GM23338 (cell line): ENCODE measurements at regions not wholly inside any gene's neighbourhood (a gene's known extent, or its start where the extent isn't known, plus 50 kb on each side); places are given as distances from the start of the nearest gene placed in this dataset.

ENCODE experiments used
- ATAC-seq: fragments of 200-7000 bp; cut with Tn5 transposase; 3 replicates; pipeline ENCODE4 v1.9.1; 2020
- DNase-seq: peaks from one replicate; pipeline ENCODE4 v3.0.0-alpha.2; 2015; ENCODE audit warnings: low spot score
- H2AFZ ChIP-seq: fragments of 200-600 bp; sonication (generic); 2 replicates; pipeline ENCODE4 v1.8.0; 2016; ENCODE audit warnings: antibody characterized with exemption, mild to moderate bottlenecking, moderate library complexity
- H3F3A ChIP-seq: fragments of 200-600 bp; sonication (generic); replicated peaks from 2 replicates; pipeline ENCODE4 v1.8.0; 2017; ENCODE audit warnings: antibody characterized with exemption, mixed run types, low read depth
- H3K27ac ChIP-seq: fragments of 200-600 bp; sonication (generic); 2 replicates; pipeline ENCODE4 v1.6.1; 2016; ENCODE audit warnings: low read depth
- H3K27me3 ChIP-seq: fragments of 200-600 bp; sonication (generic); 2 replicates; pipeline ENCODE4 v1.8.0; 2016; ENCODE audit warnings: mild to moderate bottlenecking, mixed run types, moderate library complexity; ENCODE audit not compliant: insufficient read depth
- H3K36me3 ChIP-seq: fragments of 200-600 bp; sonication (generic); 2 replicates; pipeline ENCODE4 v1.8.0; 2016; ENCODE audit warnings: mild to moderate bottlenecking; ENCODE audit not compliant: insufficient read depth
- H3K4me1 ChIP-seq: fragments of 200-600 bp; sonication (generic); 2 replicates; pipeline ENCODE4 v1.8.0; 2016; ENCODE audit warnings: mild to moderate bottlenecking, moderate library complexity; ENCODE audit not compliant: insufficient read depth
- H3K4me2 ChIP-seq: fragments of 200-600 bp; sonication (generic); 2 replicates; pipeline ENCODE4 v1.7.1; 2017; ENCODE audit warnings: mixed run types
- H3K4me3 ChIP-seq: fragments of 200-600 bp; sonication (generic); 2 replicates; pipeline ENCODE4 v1.6.1; 2016; ENCODE audit warnings: mixed run types
- H3K79me2 ChIP-seq: fragments of 200-600 bp; sonication (generic); replicated peaks from 2 replicates; pipeline ENCODE4 v1.8.0; 2017; ENCODE audit warnings: mild to moderate bottlenecking; ENCODE audit not compliant: insufficient read depth
- H3K9me2 ChIP-seq: fragments of 200-600 bp; sonication (generic); 2 replicates; pipeline ENCODE4 v1.8.0; 2017; ENCODE audit not compliant: insufficient read depth
- H4K20me1 ChIP-seq: fragments of 200-600 bp; sonication (generic); replicated peaks from 2 replicates; pipeline ENCODE4 v1.8.0; 2017; ENCODE audit warnings: mild to moderate bottlenecking; ENCODE audit not compliant: insufficient read depth
- H3K27ac Mint-ChIP-seq: 2 replicates; pipeline ENCODE4 v1.8.0; 2020; ENCODE audit warnings: inconsistent platforms, mild to moderate bottlenecking, moderate library complexity, mixed read lengths
- H3K27me3 Mint-ChIP-seq: 3 replicates; pipeline ENCODE4 v1.8.0; 2022; ENCODE audit warnings: low read depth, mild to moderate bottlenecking, moderate library complexity, mixed read lengths, inconsistent platforms; ENCODE audit not compliant: insufficient read depth, poor library complexity
- H3K36me3 Mint-ChIP-seq: 3 replicates; pipeline ENCODE4 v1.8.0; 2021; ENCODE audit warnings: low read depth, mild to moderate bottlenecking, inconsistent platforms, moderate library complexity, mixed read lengths
- H3K4me1 Mint-ChIP-seq: 3 replicates; pipeline ENCODE4 v1.8.0; 2020; ENCODE audit warnings: mild to moderate bottlenecking, inconsistent platforms, mixed read lengths
- H3K4me3 Mint-ChIP-seq: 3 replicates; pipeline ENCODE4 v1.8.0; 2021; ENCODE audit warnings: moderate library complexity, mild to moderate bottlenecking, inconsistent platforms, mixed read lengths
- H3K9me3 Mint-ChIP-seq: 3 replicates; pipeline ENCODE4 v1.8.0; 2020; ENCODE audit warnings: moderate library complexity, mild to moderate bottlenecking, inconsistent platforms, mixed read lengths
- EZH2phosphoT487 ChIP-seq: fragments of 200-600 bp; sonication (generic); IDR thresholded peaks from one replicate; pipeline ENCODE4 v1.8.1; 2018; ENCODE audit warnings: antibody characterized with exemption; ENCODE audit not compliant: unreplicated experiment
- NANOG ChIP-seq: IDR thresholded peaks from 2 replicates; pipeline ENCODE4 v1.6.1; 2016; ENCODE audit warnings: antibody characterized with exemption, borderline replicate concordance
- STAT1 ChIP-seq: IDR thresholded peaks from one replicate; pipeline ENCODE4 v1.6.1; 2016; ENCODE audit warnings: antibody characterized with exemption; ENCODE audit not compliant: unreplicated experiment
- TF ChIP-seq, protein P1 (sequence below): IDR thresholded peaks from one replicate; pipeline ENCODE4 v1.6.1; 2018; ENCODE audit warnings: antibody characterized with exemption; ENCODE audit not compliant: unreplicated experiment
- TF ChIP-seq, protein P2 (sequence below): fragments of 250-450 bp; sonication (Bioruptor Pico); IDR thresholded peaks from 2 replicates; pipeline ENCODE4 v1.5.0; 2020; ENCODE audit warnings: mild to moderate bottlenecking, moderate library complexity
- TF ChIP-seq, protein P3 (sequence below): IDR thresholded peaks from 2 replicates; pipeline ENCODE4 v1.6.1; 2016; ENCODE audit warnings: antibody characterized with exemption

DNA sequence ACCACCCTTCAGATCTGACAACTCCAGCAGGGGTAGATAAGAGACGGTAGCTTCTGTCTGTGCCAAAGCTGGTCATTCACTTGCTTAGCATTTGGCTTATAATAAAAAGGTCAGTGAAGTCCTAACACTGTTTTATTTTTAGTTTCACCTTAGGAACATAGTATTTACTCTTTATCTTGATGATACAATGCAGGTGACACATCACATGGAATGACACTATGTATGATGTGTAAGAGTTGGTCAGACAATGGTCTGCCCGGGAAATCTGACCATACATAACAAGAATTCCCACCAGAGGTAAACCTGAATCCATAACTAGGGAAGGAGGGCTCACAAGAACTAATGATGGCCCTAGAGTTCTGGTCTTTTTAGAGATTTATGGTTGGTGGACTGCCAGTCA lies 66.6 kb downstream of the IFNG start:
- Mint-ChIP-seq H3K9me3 (peaks cover 13% of the 10 kb centered on the region), H3K27ac (no peak overlapping the region), H3K4me3 (no peak overlapping the region), H3K4me1 (no peaks in the 10 kb centered on the region), H3K36me3 (peaks cover 4% of the 10 kb centered on the region; the same call in 1 of the 3 replicates), H3K27me3 (no peaks in the 10 kb centered on the region)
- H3K79me2 ChIP-seq: no peaks in the 10 kb centered on the region
- H3K4me3 ChIP-seq: no peak overlapping the region
- ATAC-seq (no peak), DNase-seq (no peak)
- H3K36me3 ChIP-seq: no peaks in the 10 kb centered on the region
- no peaks in the 10 kb centered on the region for H4K20me1 ChIP-seq
- H3K9me2 ChIP-seq: 0 out of 2 replicates have a peak, but pooled peaks cover 3% of the 10 kb centered on the region
- H3K27ac ChIP-seq: no peak overlapping the region
- no peaks in the 10 kb centered on the region for H3K27me3 ChIP-seq
- no peak overlapping the region for H3K4me2 ChIP-seq
- no peak overlapping the region for H2AFZ ChIP-seq
- no peaks in the 10 kb centered on the region for H3F3A ChIP-seq
- TF ChIP-seq STAT1 (no peak), NANOG (no peak), EZH2phosphoT487 (no peak)
- TF ChIP-seq, protein P1, sequence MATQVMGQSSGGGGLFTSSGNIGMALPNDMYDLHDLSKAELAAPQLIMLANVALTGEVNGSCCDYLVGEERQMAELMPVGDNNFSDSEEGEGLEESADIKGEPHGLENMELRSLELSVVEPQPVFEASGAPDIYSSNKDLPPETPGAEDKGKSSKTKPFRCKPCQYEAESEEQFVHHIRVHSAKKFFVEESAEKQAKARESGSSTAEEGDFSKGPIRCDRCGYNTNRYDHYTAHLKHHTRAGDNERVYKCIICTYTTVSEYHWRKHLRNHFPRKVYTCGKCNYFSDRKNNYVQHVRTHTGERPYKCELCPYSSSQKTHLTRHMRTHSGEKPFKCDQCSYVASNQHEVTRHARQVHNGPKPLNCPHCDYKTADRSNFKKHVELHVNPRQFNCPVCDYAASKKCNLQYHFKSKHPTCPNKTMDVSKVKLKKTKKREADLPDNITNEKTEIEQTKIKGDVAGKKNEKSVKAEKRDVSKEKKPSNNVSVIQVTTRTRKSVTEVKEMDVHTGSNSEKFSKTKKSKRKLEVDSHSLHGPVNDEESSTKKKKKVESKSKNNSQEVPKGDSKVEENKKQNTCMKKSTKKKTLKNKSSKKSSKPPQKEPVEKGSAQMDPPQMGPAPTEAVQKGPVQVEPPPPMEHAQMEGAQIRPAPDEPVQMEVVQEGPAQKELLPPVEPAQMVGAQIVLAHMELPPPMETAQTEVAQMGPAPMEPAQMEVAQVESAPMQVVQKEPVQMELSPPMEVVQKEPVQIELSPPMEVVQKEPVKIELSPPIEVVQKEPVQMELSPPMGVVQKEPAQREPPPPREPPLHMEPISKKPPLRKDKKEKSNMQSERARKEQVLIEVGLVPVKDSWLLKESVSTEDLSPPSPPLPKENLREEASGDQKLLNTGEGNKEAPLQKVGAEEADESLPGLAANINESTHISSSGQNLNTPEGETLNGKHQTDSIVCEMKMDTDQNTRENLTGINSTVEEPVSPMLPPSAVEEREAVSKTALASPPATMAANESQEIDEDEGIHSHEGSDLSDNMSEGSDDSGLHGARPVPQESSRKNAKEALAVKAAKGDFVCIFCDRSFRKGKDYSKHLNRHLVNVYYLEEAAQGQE: no peak
- TF ChIP-seq, protein P2, sequence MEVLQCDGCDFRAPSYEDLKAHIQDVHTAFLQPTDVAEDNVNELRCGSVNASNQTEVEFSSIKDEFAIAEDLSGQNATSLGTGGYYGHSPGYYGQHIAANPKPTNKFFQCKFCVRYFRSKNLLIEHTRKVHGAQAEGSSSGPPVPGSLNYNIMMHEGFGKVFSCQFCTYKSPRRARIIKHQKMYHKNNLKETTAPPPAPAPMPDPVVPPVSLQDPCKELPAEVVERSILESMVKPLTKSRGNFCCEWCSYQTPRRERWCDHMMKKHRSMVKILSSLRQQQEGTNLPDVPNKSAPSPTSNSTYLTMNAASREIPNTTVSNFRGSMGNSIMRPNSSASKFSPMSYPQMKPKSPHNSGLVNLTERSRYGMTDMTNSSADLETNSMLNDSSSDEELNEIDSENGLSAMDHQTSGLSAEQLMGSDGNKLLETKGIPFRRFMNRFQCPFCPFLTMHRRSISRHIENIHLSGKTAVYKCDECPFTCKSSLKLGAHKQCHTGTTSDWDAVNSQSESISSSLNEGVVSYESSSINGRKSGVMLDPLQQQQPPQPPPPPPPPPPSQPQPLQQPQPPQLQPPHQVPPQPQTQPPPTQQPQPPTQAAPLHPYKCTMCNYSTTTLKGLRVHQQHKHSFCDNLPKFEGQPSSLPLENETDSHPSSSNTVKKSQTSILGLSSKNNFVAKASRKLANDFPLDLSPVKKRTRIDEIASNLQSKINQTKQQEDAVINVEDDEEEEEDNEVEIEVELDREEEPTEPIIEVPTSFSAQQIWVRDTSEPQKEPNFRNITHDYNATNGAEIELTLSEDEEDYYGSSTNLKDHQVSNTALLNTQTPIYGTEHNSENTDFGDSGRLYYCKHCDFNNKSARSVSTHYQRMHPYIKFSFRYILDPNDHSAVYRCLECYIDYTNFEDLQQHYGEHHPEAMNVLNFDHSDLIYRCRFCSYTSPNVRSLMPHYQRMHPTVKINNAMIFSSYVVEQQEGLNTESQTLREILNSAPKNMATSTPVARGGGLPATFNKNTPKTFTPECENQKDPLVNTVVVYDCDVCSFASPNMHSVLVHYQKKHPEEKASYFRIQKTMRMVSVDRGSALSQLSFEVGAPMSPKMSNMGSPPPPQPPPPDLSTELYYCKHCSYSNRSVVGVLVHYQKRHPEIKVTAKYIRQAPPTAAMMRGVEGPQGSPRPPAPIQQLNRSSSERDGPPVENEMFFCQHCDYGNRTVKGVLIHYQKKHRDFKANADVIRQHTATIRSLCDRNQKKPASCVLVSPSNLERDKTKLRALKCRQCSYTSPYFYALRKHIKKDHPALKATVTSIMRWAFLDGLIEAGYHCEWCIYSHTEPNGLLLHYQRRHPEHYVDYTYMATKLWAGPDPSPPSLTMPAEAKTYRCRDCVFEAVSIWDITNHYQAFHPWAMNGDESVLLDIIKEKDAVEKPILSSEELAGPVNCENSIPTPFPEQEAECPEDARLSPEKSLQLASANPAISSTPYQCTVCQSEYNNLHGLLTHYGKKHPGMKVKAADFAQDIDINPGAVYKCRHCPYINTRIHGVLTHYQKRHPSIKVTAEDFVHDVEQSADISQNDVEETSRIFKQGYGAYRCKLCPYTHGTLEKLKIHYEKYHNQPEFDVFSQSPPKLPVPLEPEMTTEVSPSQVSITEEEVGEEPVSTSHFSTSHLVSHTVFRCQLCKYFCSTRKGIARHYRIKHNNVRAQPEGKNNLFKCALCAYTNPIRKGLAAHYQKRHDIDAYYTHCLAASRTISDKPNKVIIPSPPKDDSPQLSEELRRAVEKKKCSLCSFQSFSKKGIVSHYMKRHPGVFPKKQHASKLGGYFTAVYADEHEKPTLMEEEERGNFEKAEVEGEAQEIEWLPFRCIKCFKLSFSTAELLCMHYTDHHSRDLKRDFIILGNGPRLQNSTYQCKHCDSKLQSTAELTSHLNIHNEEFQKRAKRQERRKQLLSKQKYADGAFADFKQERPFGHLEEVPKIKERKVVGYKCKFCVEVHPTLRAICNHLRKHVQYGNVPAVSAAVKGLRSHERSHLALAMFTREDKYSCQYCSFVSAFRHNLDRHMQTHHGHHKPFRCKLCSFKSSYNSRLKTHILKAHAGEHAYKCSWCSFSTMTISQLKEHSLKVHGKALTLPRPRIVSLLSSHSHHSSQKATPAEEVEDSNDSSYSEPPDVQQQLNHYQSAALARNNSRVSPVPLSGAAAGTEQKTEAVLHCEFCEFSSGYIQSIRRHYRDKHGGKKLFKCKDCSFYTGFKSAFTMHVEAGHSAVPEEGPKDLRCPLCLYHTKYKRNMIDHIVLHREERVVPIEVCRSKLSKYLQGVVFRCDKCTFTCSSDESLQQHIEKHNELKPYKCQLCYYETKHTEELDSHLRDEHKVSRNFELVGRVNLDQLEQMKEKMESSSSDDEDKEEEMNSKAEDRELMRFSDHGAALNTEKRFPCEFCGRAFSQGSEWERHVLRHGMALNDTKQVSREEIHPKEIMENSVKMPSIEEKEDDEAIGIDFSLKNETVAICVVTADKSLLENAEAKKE (CRISPR knock-in tag): no peak
- TF ChIP-seq, protein P3, sequence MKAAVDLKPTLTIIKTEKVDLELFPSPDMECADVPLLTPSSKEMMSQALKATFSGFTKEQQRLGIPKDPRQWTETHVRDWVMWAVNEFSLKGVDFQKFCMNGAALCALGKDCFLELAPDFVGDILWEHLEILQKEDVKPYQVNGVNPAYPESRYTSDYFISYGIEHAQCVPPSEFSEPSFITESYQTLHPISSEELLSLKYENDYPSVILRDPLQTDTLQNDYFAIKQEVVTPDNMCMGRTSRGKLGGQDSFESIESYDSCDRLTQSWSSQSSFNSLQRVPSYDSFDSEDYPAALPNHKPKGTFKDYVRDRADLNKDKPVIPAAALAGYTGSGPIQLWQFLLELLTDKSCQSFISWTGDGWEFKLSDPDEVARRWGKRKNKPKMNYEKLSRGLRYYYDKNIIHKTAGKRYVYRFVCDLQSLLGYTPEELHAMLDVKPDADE: no peak
- H3K4me1 ChIP-seq: no peaks in the 10 kb centered on the region
